Neural cell (in vitro differentiated cells): ENCODE measurements at regions not wholly inside any gene's neighbourhood (a gene's known extent, or its start where the extent isn't known, plus 50 kb on each side); places are given as distances from the start of the nearest gene placed in this dataset.

Experiments used
- CTCF ChIP-seq: fragments of 450-650 bp; IDR thresholded peaks from 2 replicates; pipeline ENCODE4 v1.5.1; 2014; ENCODE audit warnings: antibody characterized with exemption, mild to moderate bottlenecking, moderate library complexity; ENCODE audit not compliant: poor library complexity, severe bottlenecking
- EP300 ChIP-seq: fragments of 450-650 bp; conservative IDR thresholded peaks from 2 replicates; pipeline ENCODE4 v1.6.1; 2014; ENCODE audit warnings: antibody characterized with exemption, mild to moderate bottlenecking, moderate library complexity; ENCODE audit not compliant: poor library complexity, severe bottlenecking
- EZH2 ChIP-seq: fragments of 200-600, 300-800 bp; shearing (Covaris generic), sonication (generic); IDR thresholded peaks from 2 replicates; pipeline ENCODE4 v1.6.1; 2014; ENCODE audit warnings: antibody characterized with exemption, low read length, borderline replicate concordance, mild to moderate bottlenecking; ENCODE audit not compliant: insufficient read depth, poor library complexity, severe bottlenecking
- POLR2AphosphoS5 ChIP-seq: IDR thresholded peaks from 2 replicates; pipeline ENCODE4 v1.6.1; 2012
- RAD21 ChIP-seq: fragments of 450-650 bp; conservative IDR thresholded peaks from 2 replicates; pipeline ENCODE4 v1.6.1; 2014; ENCODE audit warnings: antibody characterized with exemption, mild to moderate bottlenecking, moderate library complexity
- SMC3 ChIP-seq: fragments of 450-650 bp; conservative IDR thresholded peaks from 2 replicates; pipeline ENCODE4 v1.6.1; 2014; ENCODE audit warnings: antibody characterized with exemption, mild to moderate bottlenecking, moderate library complexity; ENCODE audit not compliant: poor library complexity
- TAF1 ChIP-seq: IDR thresholded peaks from 2 replicates; pipeline ENCODE4 v1.6.1; 2012; ENCODE audit warnings: low read depth

DNA sequence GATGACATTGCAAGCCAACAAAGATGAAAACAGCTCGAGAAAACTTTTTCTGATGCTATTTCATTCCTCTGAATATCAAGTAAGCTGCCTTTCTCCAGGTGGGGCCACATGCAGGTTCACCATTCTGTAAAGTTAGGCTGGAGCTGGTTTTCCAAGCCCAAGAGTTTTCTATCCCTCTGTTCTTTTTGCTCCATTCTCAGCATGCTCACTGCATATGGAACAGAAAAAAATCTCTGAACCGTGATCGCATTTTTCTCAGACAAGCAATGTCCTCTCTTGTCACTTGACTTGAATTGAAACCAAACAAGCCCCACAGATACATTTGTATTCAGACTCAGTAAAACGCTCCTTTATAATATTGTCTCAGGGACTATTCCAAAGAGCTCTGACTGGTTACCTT is 451.6 kb downstream of the FRK start:
- TF ChIP-seq CTCF (no peak), EZH2 (no peak), POLR2AphosphoS5 (no peak), RAD21 (no peak), TAF1 (no peak), EP300 (no peak), SMC3 (no peak)
